ENCODE measurements at regions not wholly inside any gene's neighbourhood (a gene's known extent, or its start where the extent isn't known, plus 50 kb on each side); places are given as distances from the start of the nearest gene placed in this dataset.

- in situ Hi-C loops (cut with HindIII; ENCODE audit: low sequenced_read_pairs) = no loop called here
Observed at GRCh38 chr9:107761307-107761706, 271.7 kb upstream of the KLF4 start.

DNA sequence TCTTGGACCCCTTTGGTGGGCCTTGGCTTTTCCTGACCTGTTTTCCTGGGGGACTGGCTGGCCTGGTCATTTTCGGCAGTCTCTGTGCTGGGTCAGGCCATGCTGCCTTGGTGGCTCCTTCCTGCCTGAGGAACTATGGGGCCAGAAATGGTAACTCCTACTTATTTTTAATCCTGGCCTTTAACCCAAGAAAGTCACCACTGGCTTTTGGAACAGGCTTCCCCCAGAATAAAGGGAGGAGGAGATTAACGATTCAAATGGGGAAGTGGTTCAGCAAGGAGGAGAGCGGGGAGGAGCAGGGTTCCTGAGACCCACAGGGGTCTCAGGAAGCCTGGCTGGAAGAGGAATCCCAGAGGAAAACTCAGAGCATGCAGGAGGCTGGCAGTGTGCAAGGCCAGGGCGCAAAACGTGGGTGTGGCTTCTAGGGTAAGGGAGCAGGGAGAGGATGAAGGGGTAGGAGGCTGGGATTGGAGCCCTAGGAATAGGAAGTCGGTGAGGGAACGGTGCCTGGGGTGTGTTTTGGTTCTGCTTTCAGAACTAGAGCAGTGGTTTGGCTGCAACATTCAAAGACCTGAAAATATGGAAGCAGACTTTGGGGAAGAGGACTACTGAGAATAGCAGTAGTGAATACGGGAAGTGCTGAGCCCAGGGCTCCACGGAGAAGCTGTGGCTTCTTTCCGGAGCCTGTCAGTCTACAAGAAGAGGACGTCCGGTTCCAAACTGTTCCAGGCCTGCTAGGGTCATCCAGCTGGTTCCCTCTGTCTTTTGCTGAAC, 271.1 kb upstream of the KLF4 start:
- in situ Hi-C loops (cut with HindIII; ENCODE audit: low sequenced_read_pairs) = no loop called here

GRCh38 chr9:107759823-107760166, 270.2 kb upstream of the KLF4 start:
- in situ Hi-C loops (cut with HindIII; ENCODE audit: low sequenced_read_pairs) = no loop called here

- in situ Hi-C loops (cut with HindIII; ENCODE audit: low sequenced_read_pairs) = no loop called here
Observed at GRCh38 chr9:107759009-107759822, 269.6 kb upstream of the KLF4 start.

GRCh38 chr9:107756091-107756490, 266.5 kb upstream of the KLF4 start:
- in situ Hi-C loops (cut with HindIII; ENCODE audit: low sequenced_read_pairs) = no loop called here

DNA sequence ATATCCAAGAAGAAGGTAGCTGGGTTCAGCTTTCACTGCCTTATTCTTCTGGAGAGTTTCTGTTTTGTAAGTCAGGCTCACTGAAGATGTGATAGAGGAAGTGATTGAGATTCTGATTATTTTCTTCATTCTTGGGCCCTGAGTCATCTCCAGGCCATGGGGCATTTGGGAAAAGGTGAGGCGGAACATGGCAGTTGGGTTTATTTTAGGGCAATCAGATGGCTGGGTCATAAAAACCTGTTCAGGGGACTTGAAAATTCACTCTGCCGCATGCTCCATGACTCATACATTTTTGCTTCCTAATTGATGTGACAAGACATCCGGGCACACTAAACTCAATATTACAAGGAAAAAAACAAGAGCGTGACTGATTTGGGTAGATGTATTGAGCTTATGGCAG, 265.7 kb upstream of the KLF4 start:
- in situ Hi-C loops (cut with HindIII; ENCODE audit: low sequenced_read_pairs) = no loop called here

DNA sequence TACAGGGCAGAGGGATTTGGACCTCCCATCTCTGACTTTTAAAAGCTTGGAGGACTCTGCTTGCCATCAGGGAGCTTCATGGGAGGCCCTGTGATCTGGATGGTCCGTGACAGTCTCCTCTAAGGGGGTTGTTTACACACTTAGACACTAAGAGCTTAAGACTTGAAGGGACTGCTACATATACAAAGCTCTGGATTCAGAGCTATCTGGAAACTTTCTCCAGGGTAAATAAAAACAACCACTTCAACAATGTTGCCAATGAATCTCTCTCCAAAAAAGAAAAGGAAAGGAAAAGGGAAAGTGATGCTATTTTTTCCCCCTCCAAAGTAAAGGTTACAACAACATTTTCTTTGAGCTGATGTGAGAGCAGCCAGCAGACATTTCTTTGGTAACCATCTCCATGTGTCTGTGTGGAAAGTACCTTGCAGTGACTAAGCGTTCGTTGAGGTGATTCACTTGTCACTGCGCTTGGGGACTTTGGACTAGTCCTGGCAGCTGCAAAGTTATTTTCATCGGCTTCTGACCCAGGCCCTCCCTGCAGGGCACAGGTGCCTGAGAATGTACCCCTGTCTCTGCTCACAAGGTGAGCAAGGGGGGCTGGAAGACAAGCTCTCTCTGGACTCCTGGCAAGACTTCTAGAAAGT, 262.1 kb upstream of the KLF4 start:
- in situ Hi-C loops (cut with HindIII; ENCODE audit: low sequenced_read_pairs) = no loop called here

DNA sequence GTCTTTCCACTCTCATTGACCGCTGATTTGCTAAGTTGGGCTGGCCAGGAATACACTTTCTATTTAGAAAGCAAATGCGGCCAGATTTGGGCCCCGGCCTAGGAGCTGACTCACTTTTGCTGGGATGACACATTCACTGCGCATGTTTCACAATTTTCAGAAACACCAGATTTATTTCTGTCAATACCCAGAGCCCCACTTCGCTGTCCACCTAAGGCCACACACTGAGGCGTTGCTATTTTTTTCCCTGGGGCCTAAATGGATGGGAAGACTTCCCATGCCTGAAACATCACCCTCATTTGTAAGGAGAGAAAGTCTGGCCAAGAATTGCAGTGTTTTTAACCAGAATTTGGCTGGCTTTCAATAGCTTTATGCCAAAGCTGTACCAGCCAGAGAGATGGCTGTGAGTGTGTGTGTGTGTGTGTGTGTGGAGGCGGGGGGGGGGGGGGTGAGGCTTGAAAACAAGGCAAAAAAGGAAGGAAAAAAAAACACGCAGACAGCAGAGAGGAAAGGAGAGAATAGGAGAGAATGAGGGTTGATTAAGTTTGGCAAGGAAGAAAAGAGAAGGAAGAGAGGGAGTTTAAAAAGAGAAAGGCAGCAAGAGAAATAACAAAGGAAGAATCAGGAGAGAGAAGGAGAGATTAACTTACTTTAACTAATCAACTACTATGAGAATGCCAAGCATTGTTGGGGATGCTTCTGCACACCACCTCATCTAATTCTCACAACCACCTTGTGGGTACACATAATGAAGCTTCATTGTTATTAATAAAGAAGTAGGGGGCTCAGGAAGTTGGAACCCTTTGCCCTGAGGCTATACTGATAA, 261.4 kb upstream of the KLF4 start:
- in situ Hi-C loops (cut with HindIII; ENCODE audit: low sequenced_read_pairs) = no loop called here

DNA sequence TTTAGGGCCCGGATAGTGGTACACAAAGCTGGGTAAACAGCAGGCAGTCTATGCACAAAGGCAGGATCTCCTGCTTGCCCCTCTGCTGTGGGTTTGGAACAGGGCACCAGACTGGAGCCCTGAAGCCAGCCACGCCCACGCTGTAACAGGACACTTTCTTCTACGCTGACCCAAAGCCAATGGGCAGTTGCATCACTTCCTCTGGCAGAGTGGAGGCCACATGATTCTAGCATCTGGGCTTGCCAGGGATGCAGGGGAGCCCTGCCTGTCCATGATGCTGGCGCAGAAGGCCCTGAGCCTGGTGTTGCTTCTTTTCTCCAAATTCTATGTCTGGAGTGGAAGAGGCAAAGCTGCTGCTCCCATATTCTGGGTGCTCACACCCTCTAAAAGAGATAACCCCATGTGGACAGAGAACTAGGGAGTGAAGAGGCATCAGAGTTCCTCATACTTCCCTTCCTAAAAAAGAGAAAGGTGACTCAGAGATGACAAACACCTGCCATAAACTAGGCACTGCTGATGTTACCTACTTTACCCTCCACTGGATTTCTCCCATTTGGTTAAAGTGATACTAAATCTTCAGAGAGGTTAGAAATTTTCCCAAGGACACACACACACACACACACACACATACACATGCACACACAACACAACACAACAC, 260.3 kb upstream of the KLF4 start:
- in situ Hi-C loops (cut with HindIII; ENCODE audit: low sequenced_read_pairs) = no loop called here

- in situ Hi-C loops (cut with HindIII; ENCODE audit: low sequenced_read_pairs) = no loop called here
Observed at GRCh38 chr9:107744873-107745272, 255.3 kb upstream of the KLF4 start.

GRCh38 chr9:107742531-107743309, 253.2 kb upstream of the KLF4 start:
- in situ Hi-C loops (cut with HindIII; ENCODE audit: low sequenced_read_pairs) = no loop called here

DNA sequence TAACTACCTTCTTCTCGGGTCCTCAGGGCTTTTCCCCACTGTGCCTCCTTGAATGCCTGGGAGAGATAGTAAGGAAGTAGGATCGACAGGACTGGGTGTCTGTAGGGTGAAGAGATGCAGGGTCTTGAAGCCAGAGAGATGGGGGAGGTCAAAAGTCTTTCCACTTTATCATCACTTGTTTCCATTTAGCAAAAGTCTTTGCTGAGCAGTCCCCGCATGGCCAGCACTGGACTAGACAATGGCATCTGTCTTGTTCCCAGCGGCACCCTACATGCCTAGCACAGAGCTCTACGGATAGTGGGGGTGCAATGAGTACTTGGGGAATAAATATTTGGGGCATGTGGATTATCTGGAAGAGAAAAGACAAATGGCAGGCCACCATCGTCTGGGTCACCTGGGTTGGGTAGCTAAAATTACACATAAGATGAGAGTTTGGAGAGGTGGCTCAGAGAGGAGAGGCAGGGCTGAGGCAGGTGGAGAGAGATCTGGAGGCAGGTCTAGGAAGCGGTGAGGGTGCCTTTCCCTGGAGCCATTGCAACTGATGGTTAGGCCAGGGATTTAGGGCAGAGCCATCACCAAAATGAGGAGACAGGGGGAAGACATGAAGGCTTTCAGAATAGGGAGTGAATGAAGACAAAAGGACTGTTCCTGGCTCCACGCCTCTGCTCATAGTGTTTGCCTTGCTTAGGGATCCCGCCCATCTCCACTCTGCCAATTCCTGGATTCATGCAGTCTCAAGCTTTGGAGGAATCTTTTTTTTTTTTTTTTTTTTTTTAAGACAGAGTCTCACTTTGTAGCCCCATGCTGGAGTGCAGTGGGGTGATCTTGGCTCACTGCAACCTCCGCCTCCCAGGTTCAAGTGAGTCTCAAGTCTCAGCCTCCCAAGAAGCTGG, 250.8 kb upstream of the KLF4 start:
- in situ Hi-C loops (cut with HindIII; ENCODE audit: low sequenced_read_pairs) = no loop called here

- in situ Hi-C loops (cut with HindIII; ENCODE audit: low sequenced_read_pairs) = no loop called here
Observed at GRCh38 chr9:107739601-107740082, 250.1 kb upstream of the KLF4 start.

DNA sequence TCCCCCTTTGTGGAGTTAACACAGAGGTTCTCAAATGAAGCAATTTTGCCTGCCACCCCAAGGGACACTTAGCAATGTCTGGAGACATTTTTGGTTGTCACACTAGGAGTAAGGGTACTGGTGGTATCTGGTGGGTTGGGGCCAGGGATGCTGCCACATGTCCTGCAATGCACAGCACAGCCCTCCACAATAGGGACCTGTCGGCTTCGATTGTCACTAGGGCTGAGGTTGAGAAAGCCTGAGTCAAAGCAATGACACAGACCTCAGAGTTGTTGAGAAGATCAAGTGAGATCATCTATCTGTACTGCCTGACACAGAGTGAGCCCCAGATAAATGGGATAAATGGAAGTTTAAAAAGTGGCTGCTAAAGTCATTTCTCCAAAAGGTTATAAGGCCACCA, 249.2 kb upstream of the KLF4 start:
- in situ Hi-C loops (cut with HindIII; ENCODE audit: low sequenced_read_pairs) = no loop called here

DNA sequence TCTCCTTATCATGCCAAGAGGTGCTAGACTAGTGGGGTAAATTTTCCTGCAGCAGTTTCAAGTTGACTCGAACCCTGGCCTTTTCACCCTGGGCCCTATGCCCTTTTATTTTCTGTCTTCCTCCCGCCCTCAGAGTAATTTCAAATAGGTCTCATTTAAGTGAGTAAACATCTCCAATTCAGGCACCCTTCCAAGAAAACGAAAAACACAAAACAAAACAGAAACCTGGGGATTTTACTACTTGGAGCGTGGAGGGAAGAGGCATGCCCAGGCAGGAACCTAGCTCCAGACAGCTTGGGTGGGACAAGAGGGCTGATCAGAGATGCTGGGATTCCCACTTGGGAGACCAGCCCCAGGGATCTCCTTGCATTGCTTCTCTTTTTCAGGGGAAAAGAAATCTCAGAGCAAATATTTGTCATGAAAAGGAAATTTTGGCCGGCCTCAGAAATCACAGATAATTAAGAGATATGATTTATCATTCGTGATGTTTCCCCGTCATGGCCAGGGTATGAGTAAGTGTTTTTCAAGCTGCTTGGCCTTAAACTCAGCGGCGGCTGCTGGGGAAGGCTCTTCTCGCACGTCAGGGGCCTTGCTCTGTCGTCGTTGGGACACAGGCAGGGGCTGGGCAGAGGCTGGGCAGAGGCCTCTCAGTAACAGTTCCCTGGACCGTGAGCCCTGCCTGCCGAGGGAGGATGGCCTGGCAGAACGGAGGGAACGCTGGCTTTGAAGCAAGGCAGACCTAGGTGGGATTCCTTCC, 248.6 kb upstream of the KLF4 start:
- in situ Hi-C loops (cut with HindIII; ENCODE audit: low sequenced_read_pairs) = no loop called here

GRCh38 chr9:107737610-107737986, 248.0 kb upstream of the KLF4 start:
- in situ Hi-C loops (cut with HindIII; ENCODE audit: low sequenced_read_pairs) = no loop called here

- in situ Hi-C loops (cut with HindIII; ENCODE audit: low sequenced_read_pairs) = no loop called here
Observed at GRCh38 chr9:107735821-107736220, 246.3 kb upstream of the KLF4 start.
